Stimulated activated CD4-positive, alpha-beta T cell treated with anti-CD3 and anti-CD28 coated beads, Interleukin-2, amount 100 ng/mL, for 48 hours (primary cell): ENCODE measurements at regions not wholly inside any gene's neighbourhood (a gene's known extent, or its start where the extent isn't known, plus 50 kb on each side); places are given as distances from the start of the nearest gene placed in this dataset.
"Not testable (repeated sequence)": the region's sequence is repeated elsewhere in the genome, so short reads cannot be mapped to it uniquely, and the experiment has no call there.

Experiments used
- DNase-seq, 2 donors: peaks; one replicate each; pipeline ENCODE4 v3.0.0-alpha.2; 2020

GRCh38 chr3:102687851-102688555 is 253.2 kb downstream of the ZPLD1 start:
- DNase-seq, result no peak

GRCh38 chr3:102688556-102688930 is 253.7 kb downstream of the ZPLD1 start:
- DNase-seq, result no peak

DNA sequence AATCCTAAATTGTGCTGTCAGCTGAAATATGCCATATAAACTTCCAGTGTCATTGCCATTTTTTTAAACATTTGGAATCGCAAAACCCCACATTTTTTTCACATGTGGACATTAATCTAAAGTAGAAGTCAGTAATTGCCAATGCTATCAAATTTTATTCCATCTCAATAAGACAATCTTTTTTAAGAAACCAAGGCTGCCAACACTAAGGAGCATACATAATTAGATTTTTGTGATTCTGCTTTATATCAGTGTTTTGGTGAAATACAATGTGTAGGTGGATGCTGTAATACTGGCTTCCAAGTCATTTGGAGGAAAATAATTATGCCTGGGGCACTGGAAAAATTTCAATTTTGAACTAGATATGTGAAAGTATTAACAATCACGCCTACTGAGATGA is 256.7 kb downstream of the ZPLD1 start:
- DNase-seq, result no peak

DNA sequence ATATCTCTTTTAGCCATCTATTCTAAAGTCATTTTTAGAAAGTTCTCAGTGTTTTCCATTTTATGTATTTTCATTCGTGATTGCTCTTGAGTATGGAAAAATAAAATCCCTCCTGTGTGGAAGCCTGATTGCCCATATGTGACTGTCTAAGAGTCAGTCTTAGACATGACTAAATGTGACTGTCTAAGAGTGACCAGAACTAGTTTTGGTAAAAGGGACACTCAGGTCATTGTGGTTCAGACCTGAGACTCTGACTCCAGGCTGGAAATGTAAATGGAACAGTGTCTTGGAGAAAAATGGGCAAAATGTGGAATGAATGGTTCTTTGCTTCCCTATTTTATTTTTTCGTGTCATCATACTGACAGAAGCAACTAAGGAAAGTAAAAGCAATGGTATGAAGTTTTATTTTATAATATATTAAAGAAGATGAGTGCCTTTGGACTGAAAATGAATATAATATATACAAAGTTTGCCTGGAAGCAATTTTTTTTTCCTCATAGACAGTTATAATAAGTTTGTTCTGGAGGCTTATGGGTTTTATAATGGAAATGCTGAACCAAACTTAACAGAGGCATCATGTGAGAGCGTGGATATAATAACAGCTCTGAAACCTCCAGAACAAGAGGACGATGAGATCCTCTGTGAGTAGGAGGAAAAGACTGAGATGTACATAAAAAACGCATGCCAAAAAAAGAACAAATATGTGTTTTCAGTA is 264.4 kb downstream of the ZPLD1 start:
- no peak for DNase-seq

DNA sequence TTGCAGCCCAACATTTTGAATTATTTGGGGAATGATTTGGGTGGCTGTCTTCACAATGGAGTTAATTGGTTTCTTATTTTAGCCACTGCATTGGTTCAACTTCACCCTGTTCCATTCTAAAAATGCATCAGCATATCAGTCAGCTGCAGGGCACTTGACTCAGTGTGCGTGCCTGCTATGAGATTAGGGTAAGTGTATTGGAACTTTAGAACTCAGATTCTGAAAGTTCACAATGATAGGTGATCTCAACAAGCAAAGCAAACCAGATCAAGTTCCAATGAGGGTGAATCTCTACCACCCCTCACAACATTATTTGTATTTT is 265.0 kb downstream of the ZPLD1 start:
- no peak for DNase-seq

- no peak for DNase-seq
Measured at GRCh38 chr3:102712896-102713295, 278.1 kb downstream of the ZPLD1 start.

GRCh38 chr3:102714567-102714966 is 279.8 kb downstream of the ZPLD1 start:
- no peak for DNase-seq

GRCh38 chr3:102715030-102715697 is 280.3 kb downstream of the ZPLD1 start:
- no peak for DNase-seq

DNA sequence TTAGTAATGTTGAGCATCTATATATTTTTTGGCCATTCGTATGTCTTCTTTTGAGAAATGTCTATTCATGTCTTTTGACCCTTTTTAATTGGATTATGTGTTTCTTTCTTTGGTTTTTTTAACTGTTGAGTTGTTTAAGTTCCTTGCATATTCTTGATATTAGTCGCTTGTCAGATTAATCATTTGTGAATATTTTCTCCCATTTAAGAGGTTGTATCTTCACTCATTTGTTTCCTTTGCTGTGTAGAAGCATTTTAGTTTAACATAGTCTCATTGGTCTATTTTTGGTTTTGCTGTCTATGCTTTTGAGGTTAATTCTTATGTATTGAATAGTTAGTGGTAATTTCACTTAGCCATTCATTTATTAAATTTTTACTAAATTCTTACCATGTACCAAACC is 283.8 kb downstream of the ZPLD1 start:
- DNase-seq, result no peak

GRCh38 chr3:102722317-102722716 is 287.5 kb downstream of the ZPLD1 start:
- no peak for DNase-seq

DNA sequence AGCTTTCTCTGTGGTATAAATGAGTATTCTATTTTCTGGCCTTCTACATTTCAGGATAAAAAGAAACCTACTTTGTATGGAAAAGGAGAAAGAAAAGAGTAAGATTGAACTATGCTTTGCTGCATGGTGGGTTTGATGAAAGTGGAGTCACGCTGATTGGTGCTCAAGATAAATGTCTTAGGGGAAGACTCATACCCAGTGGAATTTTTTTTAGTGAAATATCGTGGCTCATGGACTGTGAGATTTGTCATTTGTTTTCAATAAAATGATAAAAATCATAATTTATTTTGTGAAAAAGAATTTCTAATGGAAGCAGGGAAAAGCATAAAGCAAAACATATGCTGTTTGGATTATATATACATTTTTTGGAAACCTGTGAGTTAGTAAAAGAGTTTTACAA is 292.5 kb downstream of the ZPLD1 start:
- DNase-seq, result no peak

GRCh38 chr3:102732581-102732980 is 297.8 kb downstream of the ZPLD1 start:
- DNase-seq, result not testable (repeated sequence)

DNA sequence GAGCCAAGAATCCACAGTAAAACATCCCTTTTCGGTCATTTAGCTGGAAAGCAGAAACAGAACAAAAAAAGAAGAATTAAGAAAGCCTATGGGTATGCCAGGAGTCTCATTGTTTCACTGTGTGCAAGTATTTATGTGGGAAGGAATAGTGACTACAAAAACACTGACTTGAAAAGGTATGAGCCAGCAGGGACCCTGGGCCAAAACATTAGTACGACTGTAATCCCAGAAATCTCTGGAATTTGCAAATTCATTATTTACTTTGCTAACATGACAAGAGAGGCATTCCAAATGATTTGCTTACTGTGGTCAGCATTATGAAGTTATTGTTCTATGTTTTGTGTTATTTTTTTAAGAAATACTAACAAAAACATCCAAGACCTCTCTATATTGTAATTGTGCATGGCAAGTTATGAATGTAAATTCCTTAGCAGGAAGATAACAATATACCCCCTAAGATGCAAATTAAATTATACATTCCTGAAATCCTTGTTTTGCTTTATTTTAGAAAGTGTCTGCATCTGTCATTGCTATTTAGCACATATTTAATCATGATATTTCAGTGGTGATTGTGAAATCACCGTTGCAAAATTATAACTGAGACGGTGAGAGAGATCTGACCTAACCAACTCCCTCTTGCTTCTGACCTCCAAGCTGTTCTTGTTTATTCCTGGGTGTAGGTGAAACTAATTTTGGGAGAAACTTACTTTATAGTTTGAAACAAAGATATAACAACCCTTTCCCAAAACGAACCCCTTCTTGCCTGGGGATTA is 299.2 kb downstream of the ZPLD1 start:
- no peak for DNase-seq

- DNase-seq, result no peak
Measured at GRCh38 chr3:102735311-102735710, 300.5 kb downstream of the ZPLD1 start.

- DNase-seq, result no peak
Measured at GRCh38 chr3:102736288-102736974, 301.6 kb downstream of the ZPLD1 start.

GRCh38 chr3:102736975-102737304 is 302.1 kb downstream of the ZPLD1 start:
- no peak for DNase-seq

DNA sequence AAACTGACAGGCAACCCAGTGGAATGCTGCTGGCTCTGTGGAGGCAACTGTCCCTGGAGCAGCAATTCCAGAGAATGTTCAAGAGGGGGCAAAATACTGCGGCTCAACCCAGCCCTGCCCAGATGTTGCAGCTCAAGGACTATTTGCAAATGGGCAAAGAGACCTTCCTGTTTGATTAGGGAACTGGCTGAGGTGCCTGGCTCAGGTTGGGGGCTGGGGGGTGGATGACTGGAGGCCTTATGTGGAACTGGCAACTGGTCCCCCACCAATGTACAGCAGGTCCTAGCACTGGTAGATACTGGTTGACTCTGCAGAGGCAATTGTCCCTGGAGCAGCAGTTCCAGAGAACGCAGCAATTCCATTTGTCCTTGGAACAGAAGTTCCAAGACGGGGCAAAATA is 302.5 kb downstream of the ZPLD1 start:
- no peak for DNase-seq

DNA sequence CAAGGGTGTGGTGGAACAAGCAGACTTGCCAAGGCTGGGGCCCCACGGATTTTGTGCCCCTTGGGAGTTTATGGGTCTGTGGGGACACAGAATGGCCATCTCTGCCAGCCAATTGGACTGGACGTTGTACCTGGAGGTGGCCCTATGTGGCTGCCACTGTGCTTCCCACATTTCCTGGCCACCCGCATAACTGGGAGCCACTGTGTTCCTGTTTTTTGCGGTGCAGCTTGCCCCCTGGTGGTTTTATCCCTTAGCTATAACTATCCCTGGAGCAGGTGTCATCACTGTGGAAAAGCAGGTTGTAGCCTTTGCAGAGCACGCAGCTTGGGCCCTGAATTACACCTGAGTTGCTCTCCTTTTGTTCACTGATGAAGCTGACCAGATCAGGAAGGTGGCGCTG is 306.3 kb downstream of the ZPLD1 start:
- no peak for DNase-seq

- DNase-seq, result no peak
Measured at GRCh38 chr3:102741694-102742093, 306.9 kb downstream of the ZPLD1 start.

GRCh38 chr3:102745881-102746280 is 311.1 kb downstream of the ZPLD1 start:
- no peak for DNase-seq

DNA sequence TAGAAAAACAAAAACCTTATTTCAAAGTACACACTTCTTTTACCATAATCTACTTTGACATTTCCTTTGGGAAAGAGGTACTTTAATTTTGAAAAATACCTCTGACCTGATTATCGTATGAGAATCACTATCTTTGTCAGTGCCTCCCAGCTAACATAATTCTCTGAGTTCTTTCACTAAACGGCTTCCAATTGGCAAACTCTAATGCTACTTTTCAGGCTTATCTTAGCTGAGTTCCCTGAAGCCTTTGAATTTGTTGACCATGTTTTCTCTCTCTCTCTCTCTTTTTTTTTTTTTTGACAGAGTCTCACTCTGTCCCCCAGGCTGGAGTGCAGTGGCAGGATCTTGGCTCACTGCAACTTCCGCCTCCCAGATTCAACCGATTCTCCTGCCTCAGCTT is 312.8 kb downstream of the ZPLD1 start:
- DNase-seq, result no peak

GRCh38 chr3:102748646-102749045 is 313.8 kb downstream of the ZPLD1 start:
- DNase-seq, result no peak

GRCh38 chr3:102750322-102750721 is 315.5 kb downstream of the ZPLD1 start:
- DNase-seq, result no peak
